Muscle layer of colon (tissue), 2 donors: ENCODE measurements at regions not wholly inside any gene's neighbourhood (a gene's known extent, or its start where the extent isn't known, plus 50 kb on each side); places are given as distances from the start of the nearest gene placed in this dataset.

Experiments used
- H3K27ac ChIP-seq: one replicate; pipeline ENCODE4 v1.7.0; 2013; ENCODE audit warnings: low read depth, mild to moderate bottlenecking, low read length, moderate library complexity
- H3K27me3 ChIP-seq, 2 donors: one replicate each; pipeline ENCODE4 v1.7.0; 2013; ENCODE audit warnings: low read length in 2 of 2, mild to moderate bottlenecking in 2 of 2; ENCODE audit not compliant: insufficient read depth in 2 of 2, control insufficient read depth in 1 of 2
- H3K36me3 ChIP-seq: one replicate; pipeline ENCODE4 v1.7.0; 2013; ENCODE audit warnings: mild to moderate bottlenecking, low read length; ENCODE audit not compliant: insufficient read depth
- H3K4me1 ChIP-seq: one replicate; pipeline ENCODE4 v1.7.0; 2013; ENCODE audit warnings: mild to moderate bottlenecking, low read length; ENCODE audit not compliant: insufficient read depth
- H3K4me3 ChIP-seq, 2 donors: one replicate each; pipeline ENCODE4 v1.7.0; 2013; ENCODE audit warnings: low read length in 2 of 2, low read depth in 1 of 2, mild to moderate bottlenecking in 1 of 2, moderate library complexity in 1 of 2
- H3K9ac ChIP-seq: one replicate; pipeline ENCODE4 v1.7.0; 2013; ENCODE audit warnings: low read length
- H3K9me3 ChIP-seq: one replicate; pipeline ENCODE4 v1.7.0; 2013; ENCODE audit warnings: mild to moderate bottlenecking, low read length
- donor health status: abdominal sarcoma.
- donor health status: Adenocarcinoma of cecum.

GRCh38 chr2:83067947-83068346 is 1391.1 kb downstream of the SUCLG1 start:
- no peak overlapping the region for H3K4me3 ChIP-seq
- H3K27ac ChIP-seq: no peak overlapping the region

GRCh38 chr2:83063933-83064332 is 1395.1 kb downstream of the SUCLG1 start:
- Histone ChIP-seq H3K9ac (no peak overlapping the region), H3K27ac (no peak overlapping the region), H3K4me1 (no peaks in the 10 kb centered on the region), H3K27me3 (no peaks in the 10 kb centered on the region), H3K36me3 (no peaks in the 10 kb centered on the region), H3K4me3 (no peak overlapping the region), H3K9me3 (no peaks in the 10 kb centered on the region)

More at GRCh38 chr2:83067947-83068346, 1391.1 kb downstream of the SUCLG1 start:
- Histone ChIP-seq H3K27me3 (no peaks in the 10 kb centered on the region), H3K9me3 (no peaks in the 10 kb centered on the region), H3K9ac (no peak overlapping the region), H3K4me1 (no peaks in the 10 kb centered on the region), H3K36me3 (no peaks in the 10 kb centered on the region)

- H3K4me1 ChIP-seq: no peaks in the 10 kb centered on the region
- H3K27ac ChIP-seq: no peak overlapping the region
- no peak overlapping the region for H3K9ac ChIP-seq
- no peaks in the 10 kb centered on the region for H3K36me3 ChIP-seq
- H3K9me3 ChIP-seq: no peaks in the 10 kb centered on the region
- H3K4me3 ChIP-seq: no peak overlapping the region
- no peaks in the 10 kb centered on the region for H3K27me3 ChIP-seq
Observed at GRCh38 chr2:83063511-83063910, 1395.6 kb downstream of the SUCLG1 start.

- Histone ChIP-seq H3K27ac (no peak overlapping the region), H3K9me3 (no peaks in the 10 kb centered on the region), H3K36me3 (no peaks in the 10 kb centered on the region), H3K27me3 (no peaks in the 10 kb centered on the region), H3K4me3 (no peak overlapping the region), H3K9ac (no peak overlapping the region), H3K4me1 (no peaks in the 10 kb centered on the region)
Observed at GRCh38 chr2:83058683-83059082, 1400.4 kb downstream of the SUCLG1 start.

- Histone ChIP-seq H3K27ac (no peak overlapping the region), H3K4me1 (no peaks in the 10 kb centered on the region), H3K9ac (no peak overlapping the region), H3K9me3 (no peaks in the 10 kb centered on the region), H3K27me3 (no peaks in the 10 kb centered on the region), H3K4me3 (no peak overlapping the region), H3K36me3 (no peaks in the 10 kb centered on the region)
Observed at GRCh38 chr2:83055376-83056010, 1403.6 kb downstream of the SUCLG1 start.

GRCh38 chr2:83054751-83055150 is 1404.3 kb downstream of the SUCLG1 start:
- H3K9ac ChIP-seq: no peak overlapping the region
- H3K27me3 ChIP-seq: no peaks in the 10 kb centered on the region
- H3K4me3 ChIP-seq: no peak overlapping the region
- no peaks in the 10 kb centered on the region for H3K4me1 ChIP-seq
- H3K9me3 ChIP-seq: no peaks in the 10 kb centered on the region
- H3K36me3 ChIP-seq: no peaks in the 10 kb centered on the region
- no peak overlapping the region for H3K27ac ChIP-seq

- Histone ChIP-seq H3K4me3 (no peak overlapping the region), H3K27ac (no peak overlapping the region), H3K4me1 (no peaks in the 10 kb centered on the region), H3K9me3 (no peaks in the 10 kb centered on the region), H3K27me3 (no peaks in the 10 kb centered on the region), H3K9ac (no peak overlapping the region), H3K36me3 (no peaks in the 10 kb centered on the region)
Observed at GRCh38 chr2:83051538-83052170, 1407.4 kb downstream of the SUCLG1 start.

GRCh38 chr2:83042053-83042452 is 1417.0 kb downstream of the SUCLG1 start:
- H3K4me1 ChIP-seq: no peaks in the 10 kb centered on the region
- H3K9me3 ChIP-seq: no peaks in the 10 kb centered on the region
- no peaks in the 10 kb centered on the region for H3K36me3 ChIP-seq
- no peak overlapping the region for H3K9ac ChIP-seq
- no peak overlapping the region for H3K4me3 ChIP-seq
- H3K27me3 ChIP-seq: no peaks in the 10 kb centered on the region
- no peak overlapping the region for H3K27ac ChIP-seq

GRCh38 chr2:83022631-83023210 is 1436.4 kb downstream of the SUCLG1 start:
- Histone ChIP-seq H3K27ac (no peak overlapping the region), H3K9ac (no peak overlapping the region), H3K27me3 (no peaks in the 10 kb centered on the region), H3K4me3 (no peak overlapping the region), H3K4me1 (no peaks in the 10 kb centered on the region), H3K36me3 (no peaks in the 10 kb centered on the region), H3K9me3 (no peaks in the 10 kb centered on the region)

- Histone ChIP-seq H3K4me1 (no peaks in the 10 kb centered on the region), H3K4me3 (no peak overlapping the region), H3K36me3 (no peaks in the 10 kb centered on the region), H3K9me3 (no peaks in the 10 kb centered on the region), H3K27me3 (no peaks in the 10 kb centered on the region), H3K9ac (no peak overlapping the region), H3K27ac (no peak overlapping the region)
Observed at GRCh38 chr2:83017366-83018090, 1441.6 kb downstream of the SUCLG1 start.

GRCh38 chr2:83016343-83017110 is 1442.6 kb downstream of the SUCLG1 start:
- Histone ChIP-seq H3K4me1 (no peaks in the 10 kb centered on the region), H3K9me3 (no peaks in the 10 kb centered on the region), H3K36me3 (no peaks in the 10 kb centered on the region), H3K9ac (no peak overlapping the region), H3K27ac (no peak overlapping the region), H3K4me3 (no peak overlapping the region), H3K27me3 (no peaks in the 10 kb centered on the region)
